Esophagus squamous epithelium (tissue), 4 donors: ENCODE measurements at regions not wholly inside any gene's neighbourhood (a gene's known extent, or its start where the extent isn't known, plus 50 kb on each side); places are given as distances from the start of the nearest gene placed in this dataset.

Source experiments
- CTCF ChIP-seq, 6 experiments: fragments of 450-650 bp in 4 of 6; fragments of 200-600 bp in 2 of 6; sonication (generic) in 2 of 6; IDR thresholded peaks; one replicate each; pipeline ENCODE4 v1.5.1; 2016 to 2019; ENCODE audit warnings: antibody characterized with exemption in 6 of 6, mild to moderate bottlenecking in 4 of 6, moderate library complexity in 4 of 6
- POLR2A ChIP-seq, 4 donors: fragments of 450-650 bp; IDR thresholded peaks; one replicate each; pipeline ENCODE4 v1.6.1; 2017; ENCODE audit warnings: antibody characterized with exemption in 4 of 4, mild to moderate bottlenecking in 4 of 4, moderate library complexity in 3 of 4

GRCh38 chr13:75135325-75135825, 346.6 kb downstream of the TBC1D4 start:
- TF ChIP-seq CTCF (IDR thresholded peaks at IDR 0.05) (no peak), POLR2A (IDR thresholded peaks at IDR 0.05) (no peak)
